HepG2 (cell line): ENCODE measurements at regions not wholly inside any gene's neighbourhood (a gene's known extent, or its start where the extent isn't known, plus 50 kb on each side); places are given as distances from the start of the nearest gene placed in this dataset.
"Not testable (repeated sequence)": the region's sequence is repeated elsewhere in the genome, so short reads cannot be mapped to it uniquely, and the experiment has no call there.

ENCODE experiments used
- ATAC-seq: fragments of 200-7000 bp; cut with Tn5 transposase; 3 replicates; pipeline ENCODE4 v1.9.1; 2020; ENCODE audit warnings: mild to moderate bottlenecking, moderate library complexity
- BruUV-seq: library from RNA; stranded (reverse); fragments of 400-500 nt; replicated peaks from 2 replicates; lab custom pipeline; 2021; lab: Mats Ljungman, UMichigan
- CTCF ChIA-PET: fragments of 300-600 bp; formaldehyde crosslinking; extraction: SDS; loops from one replicate; lab custom pipeline; 2021; ENCODE audit warnings: low total read pairs, inconsistent platforms, low intra/inter-chr PET ratio; lab: Yijun Ruan, JAX
- POLR2A ChIA-PET: fragments of 350-600 bp; sonication (Branson Sonifier 250); formaldehyde crosslinking; loops from one replicate; lab custom pipeline; 2020; ENCODE audit warnings: antibody characterized with exemption, inconsistent platforms; lab: Yijun Ruan, JAX
- DNase-seq: peaks from one replicate; pipeline ENCODE4 v3.0.0-alpha.2; 2015; ENCODE audit warnings: low spot score
- FAIRE-seq: peaks from 3 replicates; lab custom pipeline; 2011; peaks lifted over from hg19 to GRCh38; lab: Jason Lieb, UNC
- H2AFZ ChIP-seq: one replicate; pipeline ENCODE4 v1.6.1; 2011; ENCODE audit warnings: low read length, inconsistent platforms
- H3K27ac ChIP-seq: fragments of 300-600 bp; 3 replicates; pipeline ENCODE4 v1.8.0; 2011; ENCODE audit warnings: mixed run types, mild to moderate bottlenecking, mixed read lengths, low read length, inconsistent platforms; ENCODE audit not compliant: insufficient read depth; ENCODE audit errors: extremely low read length
- H3K27me3 ChIP-seq, 2 experiments: fragments of 200-600 bp in 1 of 2; 2 replicates in 1 of 2; 3 replicates in 1 of 2; pipeline versions ENCODE4 v1.6.0 to v1.8.0; 2011; ENCODE audit warnings: low read length in 2 of 2, mild to moderate bottlenecking in 2 of 2, moderate library complexity in 2 of 2, inconsistent platforms in 1 of 2; ENCODE audit not compliant: insufficient read depth in 2 of 2, control insufficient read depth in 1 of 2
- H3K36me3 ChIP-seq, 2 experiments: fragments of 200-600 bp in 1 of 2; replicated peaks in 1 of 2; 2 replicates in 1 of 2; 3 replicates in 1 of 2; pipeline versions ENCODE4 v1.5.1 to v1.8.0; 2011; ENCODE audit warnings: low read length in 2 of 2, inconsistent platforms in 1 of 2; ENCODE audit not compliant: insufficient read depth in 2 of 2, control insufficient read depth in 1 of 2
- H3K4me1 ChIP-seq: 2 replicates; pipeline ENCODE4 v1.5.1; 2012; ENCODE audit warnings: low read length, inconsistent platforms; ENCODE audit not compliant: insufficient read depth
- H3K4me2 ChIP-seq: 2 replicates; pipeline ENCODE4 v1.6.0; 2011; ENCODE audit warnings: low read depth, low read length, inconsistent platforms
- H3K4me3 ChIP-seq, 3 experiments: fragments of 200-600 bp in 1 of 3; sonication (generic), shearing (Covaris generic) in 1 of 3; replicated peaks in 1 of 3; 2 replicates each; pipeline ENCODE4 v1.5.1; 2011 to 2016; ENCODE audit warnings: low read length in 3 of 3, inconsistent platforms in 2 of 3, low read depth in 2 of 3, mild to moderate bottlenecking in 2 of 3, control low read depth in 1 of 3, mixed read lengths in 1 of 3; ENCODE audit not compliant: insufficient read depth in 1 of 3
- H3K79me2 ChIP-seq: one replicate; pipeline ENCODE4 v1.6.1; 2011; ENCODE audit warnings: low read length, inconsistent platforms; ENCODE audit not compliant: insufficient read depth
- H3K9ac ChIP-seq: 2 replicates; pipeline ENCODE4 v1.6.0; 2011; ENCODE audit warnings: mild to moderate bottlenecking, low read depth, low read length, inconsistent platforms; ENCODE audit not compliant: insufficient read depth
- H3K9me3 ChIP-seq: 2 replicates; pipeline ENCODE4 v1.5.1; 2012; ENCODE audit warnings: mild to moderate bottlenecking, low read length
- H4K20me1 ChIP-seq: 2 replicates; pipeline ENCODE4 v1.6.0; 2011; ENCODE audit warnings: inconsistent platforms, mild to moderate bottlenecking, low read length, moderate library complexity; ENCODE audit not compliant: insufficient read depth
- FOXA1 ChIP-seq, 2 experiments: fragments of 450-650 bp in 1 of 2; sonication (generic) in 1 of 2; formaldehyde crosslinking in 1 of 2; IDR thresholded peaks; 2 replicates each; pipeline versions ENCODE4 v1.4.0 to v1.6.1; 2016 to 2020; ENCODE audit warnings: missing genetic modification reagents in 1 of 2
- WGBS: methylation state at CpG from one replicate; pipeline ENCODE4 v1.1.6; 2017; ENCODE audit warnings: low lambda C conversion rate; 5-methylcytosine and 5-hydroxymethylcytosine counted together
- in situ Hi-C: cut with HindIII; loops from 2 replicates; pipeline ENCODE4 v1.10.0; 2017; ENCODE audit warnings: low pct_unique_long_range_greater_than_20kb; ENCODE audit not compliant: extremely low pct_ligation_motif_present
- intact Hi-C: fragments of 100-400 bp; cut with micrococcal nuclease; formaldehyde crosslinking; loops from one replicate; pipeline ENCODE4 v1.10.0; 2022; ENCODE audit not compliant: unreplicated experiment

GRCh38 chr7:25602730-25603426 is 374.6 kb upstream of the NPVF start:
- CTCF ChIA-PET, DNase-seq, H3K27me3 ChIP-seq, FAIRE-seq, H3K79me2 ChIP-seq, in situ Hi-C loops, H3K9ac ChIP-seq, H3K9me3 ChIP-seq, H3K4me1 ChIP-seq, POLR2A ChIA-PET, BruUV-seq, intact Hi-C loops, H3K36me3 ChIP-seq, ATAC-seq, H3K27ac ChIP-seq, H3K4me3 ChIP-seq, H2AFZ ChIP-seq, H4K20me1 ChIP-seq: not testable (repeated sequence)
- peak overlapping the region; percentile 32; the same call in 1 of the 2 replicates for H3K4me2 ChIP-seq
- WGBS, result 24% methylated on average over 16 of the region's 30 CpGs

GRCh38 chr7:25603427-25603740 is 375.1 kb upstream of the NPVF start:
- H3K4me3 ChIP-seq; DNase-seq; H3K79me2 ChIP-seq; H3K27me3 ChIP-seq; CTCF ChIA-PET; intact Hi-C loops; BruUV-seq; ATAC-seq; FAIRE-seq; H3K9ac ChIP-seq; H3K4me1 ChIP-seq; H4K20me1 ChIP-seq; H2AFZ ChIP-seq; in situ Hi-C loops; POLR2A ChIA-PET; H3K36me3 ChIP-seq; H3K9me3 ChIP-seq; H3K27ac ChIP-seq; TF ChIP-seq FOXA1 (IDR thresholded peaks at IDR 0.05): not testable (repeated sequence)
- TF ChIP-seq FOXA1 (CRISPR knock-in tag; IDR thresholded peaks at IDR 0.05), result 0 out of 2 replicates have a peak, but pooled peaks have one; percentile 14
- peak overlapping the region; percentile 32; the same call in 1 of the 2 replicates for H3K4me2 ChIP-seq
- no CpG with 5 or more reads among the region's 9 CpGs for WGBS
